ENCODE measurements at regions not wholly inside any gene's neighbourhood (a gene's known extent, or its start where the extent isn't known, plus 50 kb on each side); places are given as distances from the start of the nearest gene placed in this dataset.

DNA sequence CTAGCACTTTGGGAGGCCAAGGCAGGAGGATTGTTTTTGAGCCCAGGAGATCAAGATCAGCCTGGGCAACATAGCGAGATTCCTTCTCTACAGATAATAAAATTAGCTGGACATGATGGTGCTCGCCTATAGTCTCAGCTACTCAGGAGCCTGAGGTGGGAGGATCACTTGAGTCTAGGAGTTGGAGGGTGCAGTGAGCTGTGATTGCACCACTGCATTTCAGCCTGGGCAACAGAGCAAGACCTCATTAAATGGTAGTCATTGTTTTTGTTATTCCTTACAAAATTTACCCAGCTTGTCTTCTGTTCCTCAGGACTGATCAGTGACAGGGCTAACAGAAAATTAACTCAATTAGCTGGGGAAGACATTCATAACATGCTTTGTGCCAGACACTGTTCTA is 104.5 kb downstream of the NDFIP1 start:
- TF ChIP-seq, protein P1, sequence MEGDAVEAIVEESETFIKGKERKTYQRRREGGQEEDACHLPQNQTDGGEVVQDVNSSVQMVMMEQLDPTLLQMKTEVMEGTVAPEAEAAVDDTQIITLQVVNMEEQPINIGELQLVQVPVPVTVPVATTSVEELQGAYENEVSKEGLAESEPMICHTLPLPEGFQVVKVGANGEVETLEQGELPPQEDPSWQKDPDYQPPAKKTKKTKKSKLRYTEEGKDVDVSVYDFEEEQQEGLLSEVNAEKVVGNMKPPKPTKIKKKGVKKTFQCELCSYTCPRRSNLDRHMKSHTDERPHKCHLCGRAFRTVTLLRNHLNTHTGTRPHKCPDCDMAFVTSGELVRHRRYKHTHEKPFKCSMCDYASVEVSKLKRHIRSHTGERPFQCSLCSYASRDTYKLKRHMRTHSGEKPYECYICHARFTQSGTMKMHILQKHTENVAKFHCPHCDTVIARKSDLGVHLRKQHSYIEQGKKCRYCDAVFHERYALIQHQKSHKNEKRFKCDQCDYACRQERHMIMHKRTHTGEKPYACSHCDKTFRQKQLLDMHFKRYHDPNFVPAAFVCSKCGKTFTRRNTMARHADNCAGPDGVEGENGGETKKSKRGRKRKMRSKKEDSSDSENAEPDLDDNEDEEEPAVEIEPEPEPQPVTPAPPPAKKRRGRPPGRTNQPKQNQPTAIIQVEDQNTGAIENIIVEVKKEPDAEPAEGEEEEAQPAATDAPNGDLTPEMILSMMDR (IDR thresholded peaks at IDR 0.05; ENCODE audit: unreplicated experiment): no peak
- Mint-ChIP-seq H3K4me1 (ENCODE audit: low read depth, unreplicated experiment) (peaks cover 26% of the 10 kb centered on the region), H3K4me3 (ENCODE audit: low read depth, unreplicated experiment) (no peak overlapping the region), H3K27me3 (ENCODE audit: unreplicated experiment) (peaks cover 14% of the 10 kb centered on the region), H3K9me3 (ENCODE audit: low read depth, unreplicated experiment) (no peaks in the 10 kb centered on the region), H3K27ac (ENCODE audit: unreplicated experiment) (no peak overlapping the region), H3K36me3 (ENCODE audit: insufficient read depth, unreplicated experiment) (no peaks in the 10 kb centered on the region)
- CTCF ChIA-PET: interaction anchor here (0.6 to 1.0 kb wide), 2 partner anchors 18 to 108 kb away, joined by 3 to 4 read pairs; no protein-coding TSS in a partner anchor
- intact Hi-C loops (cut with micrococcal nuclease; ENCODE audit: unreplicated experiment): no loop called here
- BruUV-seq (replicated peaks): no TSS peak
- no peak for DNase-seq

DNA sequence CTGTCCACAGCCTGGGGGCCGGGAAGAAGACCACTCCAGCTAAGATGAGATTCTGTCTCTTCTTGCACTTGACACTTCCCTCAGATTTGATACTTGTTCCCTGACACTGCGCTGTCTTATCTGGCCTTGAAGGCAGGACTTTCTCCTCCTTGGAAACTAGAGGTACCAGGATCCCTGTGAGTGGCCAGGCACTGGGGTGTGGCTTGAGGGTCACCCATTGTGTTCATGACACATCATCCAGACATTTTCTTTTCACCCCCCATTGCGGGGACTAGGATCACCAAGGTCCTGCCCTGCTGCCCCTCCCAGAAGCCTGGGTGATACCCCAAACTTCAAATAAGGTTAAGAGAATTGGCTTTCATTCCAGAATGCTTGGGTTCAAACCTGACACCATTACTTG is 103.3 kb downstream of the NDFIP1 start:
- Mint-ChIP-seq H3K4me1 (ENCODE audit: low read depth, unreplicated experiment) (peaks cover 18% of the 10 kb centered on the region), H3K9me3 (ENCODE audit: low read depth, unreplicated experiment) (no peaks in the 10 kb centered on the region), H3K4me3 (ENCODE audit: low read depth, unreplicated experiment) (no peak overlapping the region), H3K36me3 (ENCODE audit: insufficient read depth, unreplicated experiment) (no peaks in the 10 kb centered on the region), H3K27ac (ENCODE audit: unreplicated experiment) (no peak overlapping the region), H3K27me3 (ENCODE audit: unreplicated experiment) (peaks cover 2% of the 10 kb centered on the region)
- intact Hi-C loops (cut with micrococcal nuclease; ENCODE audit: unreplicated experiment): no loop called here
- BruUV-seq (replicated peaks): no TSS peak
- no peak for DNase-seq
- CTCF ChIA-PET: interaction anchor here (0.7 kb wide), 1 partner anchor 9 kb away, joined by 3 read pairs; no protein-coding TSS in a partner anchor
- TF ChIP-seq, protein P1 (IDR thresholded peaks at IDR 0.05; ENCODE audit: unreplicated experiment): no peak

DNA sequence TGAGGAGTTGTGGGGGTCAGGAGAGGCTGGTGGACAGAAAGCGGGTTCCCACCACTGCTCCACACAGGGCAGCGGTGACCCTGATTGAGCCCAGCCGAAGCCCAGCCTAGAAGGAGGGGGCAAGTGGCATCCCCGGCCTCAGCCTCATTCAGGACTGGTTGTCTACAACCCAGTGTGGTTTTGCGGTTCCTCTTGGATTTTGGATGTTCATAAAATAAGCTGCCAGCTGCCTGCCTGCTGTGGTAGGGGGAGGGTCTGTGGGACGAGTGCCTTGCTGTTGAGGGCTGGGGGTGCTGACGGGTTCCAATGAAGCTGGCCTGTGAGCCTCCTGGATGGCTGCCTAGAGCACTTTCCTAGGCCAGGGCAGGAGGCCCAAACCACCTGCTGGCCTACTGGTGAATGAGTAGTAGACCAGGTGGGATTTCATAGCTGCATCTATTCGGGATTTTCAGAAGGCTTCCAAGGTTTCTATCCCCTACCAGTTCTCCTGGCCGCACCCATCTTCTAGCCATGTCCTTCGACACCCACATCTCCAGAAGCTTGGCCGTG is 102.4 kb downstream of the NDFIP1 start:
- DNase-seq: no peak
- intact Hi-C loops (cut with micrococcal nuclease; ENCODE audit: unreplicated experiment): no loop called here
- H3K4me3 Mint-ChIP-seq (ENCODE audit: low read depth, unreplicated experiment): no peak overlapping the region
- peaks cover 8% of the 10 kb centered on the region for H3K4me1 Mint-ChIP-seq (ENCODE audit: low read depth, unreplicated experiment)
- H3K27ac Mint-ChIP-seq (ENCODE audit: unreplicated experiment): no peak overlapping the region
- no peaks in the 10 kb centered on the region for H3K36me3 Mint-ChIP-seq (ENCODE audit: insufficient read depth, unreplicated experiment)
- TF ChIP-seq, protein P1 (IDR thresholded peaks at IDR 0.05; ENCODE audit: unreplicated experiment): no peak
- no peaks in the 10 kb centered on the region for H3K9me3 Mint-ChIP-seq (ENCODE audit: low read depth, unreplicated experiment)
- peaks cover 6% of the 10 kb centered on the region for H3K27me3 Mint-ChIP-seq (ENCODE audit: unreplicated experiment)
- BruUV-seq (replicated peaks): no TSS peak
- CTCF ChIA-PET: no interaction called here

DNA sequence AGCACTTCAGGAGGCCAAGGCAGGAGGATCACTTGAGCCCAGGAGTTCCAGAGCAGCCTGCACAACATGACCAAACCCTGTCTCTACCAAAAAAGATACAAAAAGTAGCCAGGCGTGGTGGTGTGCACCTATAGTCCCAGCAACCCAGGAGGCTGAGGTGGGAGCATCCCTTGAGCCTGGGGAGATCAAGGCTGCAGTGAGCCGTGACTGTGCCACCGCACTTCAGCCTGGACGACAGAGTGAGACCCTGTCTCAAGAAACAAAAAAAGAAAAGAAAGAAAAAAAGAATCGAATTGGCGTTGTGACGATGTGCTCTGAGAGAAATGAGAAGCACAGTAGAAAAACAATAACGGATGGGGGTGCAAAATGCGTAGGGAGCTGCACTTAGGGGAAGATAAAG is 101.4 kb downstream of the NDFIP1 start:
- Mint-ChIP-seq H3K9me3 (ENCODE audit: low read depth, unreplicated experiment) (no peaks in the 10 kb centered on the region), H3K4me3 (ENCODE audit: low read depth, unreplicated experiment) (no peak overlapping the region), H3K27ac (ENCODE audit: unreplicated experiment) (no peak overlapping the region), H3K27me3 (ENCODE audit: unreplicated experiment) (peaks cover 15% of the 10 kb centered on the region), H3K36me3 (ENCODE audit: insufficient read depth, unreplicated experiment) (no peaks in the 10 kb centered on the region), H3K4me1 (ENCODE audit: low read depth, unreplicated experiment) (peaks cover 6% of the 10 kb centered on the region)
- TF ChIP-seq, protein P1 (IDR thresholded peaks at IDR 0.05; ENCODE audit: unreplicated experiment): no peak
- BruUV-seq (replicated peaks): no TSS peak
- CTCF ChIA-PET: interaction anchor here (0.6 kb wide), 1 partner anchor 25 kb away, joined by 3 read pairs; no protein-coding TSS in a partner anchor
- no peak for DNase-seq
- intact Hi-C loops (cut with micrococcal nuclease; ENCODE audit: unreplicated experiment): no loop called here
